H1 (cell line): ENCODE measurements at regions not wholly inside any gene's neighbourhood (a gene's known extent, or its start where the extent isn't known, plus 50 kb on each side); places are given as distances from the start of the nearest gene placed in this dataset.

Experiments used
- CHD2 ChIP-seq: IDR thresholded peaks from 2 replicates; pipeline ENCODE4 v1.6.1; 2012; ENCODE audit warnings: low read length, improper control_type of control experiment
- CHD7 ChIP-seq: fragments of 300-600 bp; sonication (generic); IDR thresholded peaks from 2 replicates; pipeline ENCODE4 v1.7.1; 2012; ENCODE audit warnings: low read length, moderate library complexity, mild to moderate bottlenecking, inconsistent platforms; ENCODE audit not compliant: insufficient replicate concordance
- SAP30 ChIP-seq: fragments of 300-600 bp; sonication (generic); IDR thresholded peaks from 2 replicates; pipeline ENCODE4 v1.7.1; 2012; ENCODE audit warnings: low read length, moderate library complexity, mild to moderate bottlenecking, inconsistent platforms; ENCODE audit not compliant: insufficient read depth, insufficient replicate concordance

- TF ChIP-seq SAP30 (no peak), CHD2 (no peak), CHD7 (no peak)
These were observed 70.1 kb upstream of the SDK1 start (continued) for GRCh38 chr7:3230908-3231307.
